ENCODE measurements at regions not wholly inside any gene's neighbourhood (a gene's known extent, or its start where the extent isn't known, plus 50 kb on each side); places are given as distances from the start of the nearest gene placed in this dataset.

GRCh38 chr2:207227062-207227748 is 61.5 kb upstream of the KLF7 start:
- intact Hi-C loops (cut with micrococcal nuclease) = no loop called here
- H3K9ac ChIP-seq (ENCODE audit: low read depth, low read length) = peak overlapping the region; percentile 16; the same call in 1 of the 2 replicates

More at GRCh38 chr2:207227062-207227748, 61.5 kb upstream of the KLF7 start:
- Histone ChIP-seq H3K79me1 (ENCODE audit: low read depth in 1 of 2, low read length in 2 of 2) (peaks cover 0 to 4% of the 10 kb centered on the region in 2 experiments; a peak in 1 of 4 replicates), H3K9me1 (ENCODE audit: insufficient read depth, low read length) (peaks cover 16% of the 10 kb centered on the region), H3K9me3 (ENCODE audit: control insufficient read depth, insufficient read depth, low read length) (no peaks in the 10 kb centered on the region), H2BK15ac (ENCODE audit: low read depth, low read length) (peak overlapping the region; percentile 69; the same call in 1 of the 3 replicates), H4K91ac (ENCODE audit: insufficient read depth, low read depth, low read length) (peak overlapping the region; percentile 1), H4K20me1 (ENCODE audit: insufficient read depth, low read length) (no peaks in the 10 kb centered on the region), H3K23ac (ENCODE audit: low read depth, low read length) (no peak overlapping the region; the same call in 1 of the 2 replicates), H2BK120ac (ENCODE audit: low read depth, low read length) (peak overlapping the region; percentile 69), H3K4ac (ENCODE audit: low read depth, low read length) (peak overlapping the region; percentile 46), H3K4me2 (ENCODE audit: low read depth, low read length) (peak overlapping the region; percentile 70), H4K8ac (ENCODE audit: low read depth in 2 of 2, low read length in 2 of 2) (peak overlapping the region; percentile 23 to 79; a peak in 3 of 4 replicates), H3K56ac (ENCODE audit: extremely low read depth, insufficient read depth, low read length) (no peak overlapping the region), H2BK5ac (ENCODE audit: low read depth, low read length, poor library complexity, severe bottlenecking) (peak overlapping the region; percentile 21), H2BK20ac (ENCODE audit: low read depth, low read length) (peak overlapping the region; percentile 69), H2AK9ac (replicated peaks; ENCODE audit: low read depth, low read length, poor library complexity) (peak overlapping the region; percentile 66), H3K27me3 (ENCODE audit: control insufficient read depth, insufficient read depth, low read length) (no peaks in the 10 kb centered on the region), H3K4me3 (ENCODE audit: insufficient read depth, low read depth, low read length) (no peak overlapping the region), H3K18ac (ENCODE audit: low read depth, low read length) (peak overlapping the region; percentile 38), H3K36me3 (ENCODE audit: control insufficient read depth, insufficient read depth, low read length) (no peaks in the 10 kb centered on the region), H2AK5ac (ENCODE audit: low read depth, low read length) (peak overlapping the region; percentile 81; the same call in 1 of the 2 replicates), H3K4me1 (ENCODE audit: control insufficient read depth, insufficient read depth, low read length) (peaks cover 15% of the 10 kb centered on the region), H3K27ac (ENCODE audit: insufficient read depth, low read length) (no peak overlapping the region; the same call in 1 of the 2 replicates), H3K14ac (replicated peaks; ENCODE audit: low read depth, low read length) (peak overlapping the region; percentile 74), H4K5ac (ENCODE audit: low read depth, low read length) (peak overlapping the region; percentile 52; the same call in 1 of the 2 replicates), H2AFZ (replicated peaks; ENCODE audit: low read length, poor library complexity) (peak overlapping the region; percentile 80)
- peak; percentile 39 for DNase-seq
- ChIA-PET CTCF (interaction anchor here (0.9 to 1.4 kb wide), 2 partner anchors 27 to 61 kb away, joined by 4 to 5 read pairs; partner anchors contain the start of gene KLF7), POLR2A (ENCODE audit: unreplicated experiment) (no interaction called here)
- in situ Hi-C loops (cut with MboI; ENCODE audit: low sequenced_read_pairs) = no loop called here
- TF ChIP-seq BHLHE40 (IDR thresholded peaks at IDR 0.05; ENCODE audit: low read depth, low read length) = no peak
- no peak; the same call in 1 of the 2 replicates for ATAC-seq (ENCODE audit: low read depth)
- BruUV-seq (replicated peaks) = no TSS peak
- dilution Hi-C loops (cut with HindIII; ENCODE audit: low sequenced_read_pairs, unreplicated experiment) = no loop called here
- 30% methylated on average over 2 of the region's 18 CpGs; no CpG with 5 or more reads in 1 of the 2 experiments for WGBS, 2 experiments (ENCODE audit: extremely low coverage in 2 of 2, insufficient read length in 1 of 2)

Measured in IMR-90 (cell line).